HepG2 (cell line): ENCODE measurements at regions not wholly inside any gene's neighbourhood (a gene's known extent, or its start where the extent isn't known, plus 50 kb on each side); places are given as distances from the start of the nearest gene placed in this dataset.

Experiments used
- ATAC-seq: fragments of 200-7000 bp; cut with Tn5 transposase; 3 replicates; pipeline ENCODE4 v1.9.1; 2020; ENCODE audit warnings: mild to moderate bottlenecking, moderate library complexity
- BruUV-seq: library from RNA; stranded (reverse); fragments of 400-500 nt; replicated peaks from 2 replicates; lab custom pipeline; 2021; lab: Mats Ljungman, UMichigan
- CTCF ChIA-PET: fragments of 300-600 bp; formaldehyde crosslinking; extraction: SDS; loops from one replicate; lab custom pipeline; 2021; ENCODE audit warnings: low total read pairs, inconsistent platforms, low intra/inter-chr PET ratio; lab: Yijun Ruan, JAX
- POLR2A ChIA-PET: fragments of 350-600 bp; sonication (Branson Sonifier 250); formaldehyde crosslinking; loops from one replicate; lab custom pipeline; 2020; ENCODE audit warnings: antibody characterized with exemption, inconsistent platforms; lab: Yijun Ruan, JAX
- DNase-seq: peaks from one replicate; pipeline ENCODE4 v3.0.0-alpha.2; 2015; ENCODE audit warnings: low spot score
- FAIRE-seq: peaks from 3 replicates; lab custom pipeline; 2011; peaks lifted over from hg19 to GRCh38; lab: Jason Lieb, UNC
- H2AFZ ChIP-seq: one replicate; pipeline ENCODE4 v1.6.1; 2011; ENCODE audit warnings: low read length, inconsistent platforms
- H3K27ac ChIP-seq: fragments of 300-600 bp; 3 replicates; pipeline ENCODE4 v1.8.0; 2011; ENCODE audit warnings: mixed run types, mild to moderate bottlenecking, mixed read lengths, low read length, inconsistent platforms; ENCODE audit not compliant: insufficient read depth; ENCODE audit errors: extremely low read length
- H3K27me3 ChIP-seq, 2 experiments: fragments of 200-600 bp in 1 of 2; 2 replicates in 1 of 2; 3 replicates in 1 of 2; pipeline versions ENCODE4 v1.6.0 to v1.8.0; 2011; ENCODE audit warnings: low read length in 2 of 2, mild to moderate bottlenecking in 2 of 2, moderate library complexity in 2 of 2, inconsistent platforms in 1 of 2; ENCODE audit not compliant: insufficient read depth in 2 of 2, control insufficient read depth in 1 of 2
- H3K36me3 ChIP-seq, 2 experiments: fragments of 200-600 bp in 1 of 2; replicated peaks in 1 of 2; 2 replicates in 1 of 2; 3 replicates in 1 of 2; pipeline versions ENCODE4 v1.5.1 to v1.8.0; 2011; ENCODE audit warnings: low read length in 2 of 2, inconsistent platforms in 1 of 2; ENCODE audit not compliant: insufficient read depth in 2 of 2, control insufficient read depth in 1 of 2
- H3K4me1 ChIP-seq: 2 replicates; pipeline ENCODE4 v1.5.1; 2012; ENCODE audit warnings: low read length, inconsistent platforms; ENCODE audit not compliant: insufficient read depth
- H3K4me2 ChIP-seq: 2 replicates; pipeline ENCODE4 v1.6.0; 2011; ENCODE audit warnings: low read depth, low read length, inconsistent platforms
- H3K4me3 ChIP-seq, 3 experiments: fragments of 200-600 bp in 1 of 3; sonication (generic), shearing (Covaris generic) in 1 of 3; replicated peaks in 1 of 3; 2 replicates each; pipeline ENCODE4 v1.5.1; 2011 to 2016; ENCODE audit warnings: low read length in 3 of 3, inconsistent platforms in 2 of 3, low read depth in 2 of 3, mild to moderate bottlenecking in 2 of 3, control low read depth in 1 of 3, mixed read lengths in 1 of 3; ENCODE audit not compliant: insufficient read depth in 1 of 3
- H3K79me2 ChIP-seq: one replicate; pipeline ENCODE4 v1.6.1; 2011; ENCODE audit warnings: low read length, inconsistent platforms; ENCODE audit not compliant: insufficient read depth
- H3K9ac ChIP-seq: 2 replicates; pipeline ENCODE4 v1.6.0; 2011; ENCODE audit warnings: mild to moderate bottlenecking, low read depth, low read length, inconsistent platforms; ENCODE audit not compliant: insufficient read depth
- H3K9me3 ChIP-seq: 2 replicates; pipeline ENCODE4 v1.5.1; 2012; ENCODE audit warnings: mild to moderate bottlenecking, low read length
- H4K20me1 ChIP-seq: 2 replicates; pipeline ENCODE4 v1.6.0; 2011; ENCODE audit warnings: inconsistent platforms, mild to moderate bottlenecking, low read length, moderate library complexity; ENCODE audit not compliant: insufficient read depth
- CEBPB ChIP-seq: IDR thresholded peaks from 2 replicates; pipeline ENCODE4 v1.6.1; 2011; ENCODE audit warnings: low read depth, low read length, improper control_type of control experiment, borderline replicate concordance
- CEBPG ChIP-seq: IDR thresholded peaks from 2 replicates; pipeline ENCODE4 v1.6.1; 2016
- IKZF4 ChIP-seq: sonication (generic); formaldehyde crosslinking; IDR thresholded peaks from 2 replicates; pipeline ENCODE4 v1.5.1; 2020; ENCODE audit warnings: borderline replicate concordance, mild to moderate bottlenecking, low read depth, missing genetic modification reagents; ENCODE audit errors: not compliant biosample characterization
- IRF2 ChIP-seq: IDR thresholded peaks from 2 replicates; pipeline ENCODE4 v1.6.1; 2018; ENCODE audit warnings: missing genetic modification reagents, missing compliant biosample characterization
- MTA3 ChIP-seq: sonication (generic); formaldehyde crosslinking; IDR thresholded peaks from 2 replicates; pipeline ENCODE4 v1.4.0; 2020; ENCODE audit warnings: missing genetic modification reagents
- PCBP1 ChIP-seq: fragments of 200-400 bp; formaldehyde crosslinking; IDR thresholded peaks from 2 replicates; pipeline ENCODE4 v1.6.1; 2017; ENCODE audit warnings: mild to moderate bottlenecking, low read depth, low read length, borderline replicate concordance
- POLR2G ChIP-seq: fragments of 200-400 bp; formaldehyde crosslinking; IDR thresholded peaks from 2 replicates; pipeline ENCODE4 v1.6.1; 2018; ENCODE audit warnings: mild to moderate bottlenecking, low read depth, low read length, moderate library complexity
- SRY ChIP-seq: sonication (generic); formaldehyde crosslinking; IDR thresholded peaks from 2 replicates; pipeline ENCODE4 v1.8.0; 2022; ENCODE audit warnings: mild to moderate bottlenecking, missing genetic modification reagents
- ZBTB33 ChIP-seq: sonication (generic); formaldehyde crosslinking; IDR thresholded peaks from 2 replicates; pipeline ENCODE4 v1.4.0; 2020; ENCODE audit warnings: missing genetic modification reagents
- ZNF343 ChIP-seq: sonication (generic); formaldehyde crosslinking; IDR thresholded peaks from 2 replicates; pipeline ENCODE4 v1.4.0; 2020; ENCODE audit warnings: mild to moderate bottlenecking, missing genetic modification reagents
- ZNF383 ChIP-seq: sonication (generic); formaldehyde crosslinking; IDR thresholded peaks from 2 replicates; pipeline ENCODE4 v1.4.0; 2020; ENCODE audit warnings: missing genetic modification reagents, mild to moderate bottlenecking, borderline replicate concordance
- ZNF780A ChIP-seq: sonication (generic); formaldehyde crosslinking; IDR thresholded peaks from 2 replicates; pipeline ENCODE4 v1.8.0; 2022; ENCODE audit warnings: mild to moderate bottlenecking, missing genetic modification reagents, moderate library complexity
- ZNF878 ChIP-seq: sonication (generic); formaldehyde crosslinking; IDR thresholded peaks from 2 replicates; pipeline ENCODE4 v1.8.1; 2023; ENCODE audit warnings: mild to moderate bottlenecking, missing genetic modification reagents, moderate library complexity
- WGBS: methylation state at CpG from one replicate; pipeline ENCODE4 v1.1.6; 2017; ENCODE audit warnings: low lambda C conversion rate; 5-methylcytosine and 5-hydroxymethylcytosine counted together
- in situ Hi-C: cut with HindIII; loops from 2 replicates; pipeline ENCODE4 v1.10.0; 2017; ENCODE audit warnings: low pct_unique_long_range_greater_than_20kb; ENCODE audit not compliant: extremely low pct_ligation_motif_present
- intact Hi-C: fragments of 100-400 bp; cut with micrococcal nuclease; formaldehyde crosslinking; loops from one replicate; pipeline ENCODE4 v1.10.0; 2022; ENCODE audit not compliant: unreplicated experiment
- TF ChIP-seq, protein P1 (sequence below): IDR thresholded peaks from 2 replicates; pipeline ENCODE4 v1.6.1; 2016; ENCODE audit warnings: low read depth, borderline replicate concordance

GRCh38 chr5:67343835-67344234 lies 147.2 kb upstream of the CD180 start:
- FAIRE-seq, result no peak

GRCh38 chr5:67341478-67341877 lies 144.9 kb upstream of the CD180 start:
- Histone ChIP-seq H3K27me3 (no peaks in the 10 kb centered on the region), H3K9me3 (peaks cover 5% of the 10 kb centered on the region; the same call in 1 of the 2 replicates), H2AFZ (no peak overlapping the region), H3K36me3 (no peaks in the 10 kb centered on the region), H3K4me2 (no peak overlapping the region), H3K27ac (no peak overlapping the region), H4K20me1 (no peaks in the 10 kb centered on the region), H3K9ac (no peak overlapping the region), H3K79me2 (no peaks in the 10 kb centered on the region), H3K4me1 (no peaks in the 10 kb centered on the region), H3K4me3 (no peak overlapping the region)
- intact Hi-C loops (no loop called here), in situ Hi-C loops (no loop called here)
- ATAC-seq (no peak), DNase-seq (no peak), FAIRE-seq (no peak)
- POLR2A ChIA-PET, result no interaction called here
- BruUV-seq, result no TSS peak
- no peak for TF ChIP-seq PCBP1
- TF ChIP-seq CEBPG (CRISPR knock-in tag), result no peak
- TF ChIP-seq POLR2G, result no peak
- TF ChIP-seq ZBTB33, result no peak
- TF ChIP-seq IRF2, result no peak
- no peak for TF ChIP-seq MTA3 (CRISPR knock-in tag)
- WGBS, result 17% methylated on average over 2 of the region's 2 CpGs
- CTCF ChIA-PET, result no interaction called here

More at GRCh38 chr5:67343835-67344234, 147.2 kb upstream of the CD180 start:
- no peak overlapping the region for H2AFZ ChIP-seq
- H3K36me3 ChIP-seq, result no peaks in the 10 kb centered on the region
- no peak overlapping the region for H3K4me2 ChIP-seq
- TF ChIP-seq CEBPB (no peak), ZNF780A (CRISPR knock-in tag) (no peak), ZNF878 (CRISPR knock-in tag) (no peak), ZNF343 (CRISPR knock-in tag) (no peak), ZNF383 (CRISPR knock-in tag) (no peak), IKZF4 (CRISPR knock-in tag) (no peak), SRY (CRISPR knock-in tag) (no peak)
- TF ChIP-seq, protein P1, sequence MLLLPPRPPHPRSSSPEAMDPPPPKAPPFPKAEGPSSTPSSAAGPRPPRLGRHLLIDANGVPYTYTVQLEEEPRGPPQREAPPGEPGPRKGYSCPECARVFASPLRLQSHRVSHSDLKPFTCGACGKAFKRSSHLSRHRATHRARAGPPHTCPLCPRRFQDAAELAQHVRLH, result no peak
- ChIA-PET POLR2A (no interaction called here), CTCF (no interaction called here)
- in situ Hi-C loops (no loop called here), intact Hi-C loops (no loop called here)
- H3K27me3 ChIP-seq, result no peaks in the 10 kb centered on the region
- no peaks in the 10 kb centered on the region for H4K20me1 ChIP-seq
- H3K4me3 ChIP-seq, result no peak overlapping the region
- no peaks in the 10 kb centered on the region for H3K79me2 ChIP-seq
- peaks cover 5% of the 10 kb centered on the region; the same call in 1 of the 2 replicates for H3K9me3 ChIP-seq
- WGBS, result 43% methylated on average over 5 of the region's 5 CpGs
- H3K27ac ChIP-seq, result no peak overlapping the region
- BruUV-seq, result no TSS peak
- no peak for DNase-seq
- no peak overlapping the region for H3K9ac ChIP-seq
- H3K4me1 ChIP-seq, result no peaks in the 10 kb centered on the region
- no peak for ATAC-seq
